ENCODE measurements at regions not wholly inside any gene's neighbourhood (a gene's known extent, or its start where the extent isn't known, plus 50 kb on each side); places are given as distances from the start of the nearest gene placed in this dataset.

DNA sequence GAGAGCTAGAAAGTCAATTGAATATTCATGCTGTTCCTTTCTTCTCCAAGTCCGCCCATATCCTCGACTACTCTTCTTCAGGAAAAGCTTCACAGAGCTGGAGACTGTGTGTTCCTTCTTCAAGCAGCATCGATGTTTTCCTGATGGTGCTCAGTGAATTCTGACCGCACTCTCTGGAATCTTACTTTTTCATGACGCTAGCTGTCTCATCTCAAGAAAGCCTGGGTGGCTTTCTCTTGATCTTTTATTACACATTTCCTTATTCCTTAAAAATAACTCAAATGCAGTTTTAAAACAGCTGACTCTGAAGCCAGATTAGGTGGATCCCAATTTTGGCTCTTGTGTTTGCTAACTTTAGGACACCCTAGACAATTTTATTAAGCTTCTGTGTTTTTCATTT, 1245.1 kb upstream of the LRRTM1 start:
- DNase-seq (ENCODE audit: low read depth): peak; percentile 56

GRCh38 chr2:81545626-81546025, 1241.1 kb upstream of the LRRTM1 start:
- DNase-seq (ENCODE audit: low read depth): peak; percentile 63

DNA sequence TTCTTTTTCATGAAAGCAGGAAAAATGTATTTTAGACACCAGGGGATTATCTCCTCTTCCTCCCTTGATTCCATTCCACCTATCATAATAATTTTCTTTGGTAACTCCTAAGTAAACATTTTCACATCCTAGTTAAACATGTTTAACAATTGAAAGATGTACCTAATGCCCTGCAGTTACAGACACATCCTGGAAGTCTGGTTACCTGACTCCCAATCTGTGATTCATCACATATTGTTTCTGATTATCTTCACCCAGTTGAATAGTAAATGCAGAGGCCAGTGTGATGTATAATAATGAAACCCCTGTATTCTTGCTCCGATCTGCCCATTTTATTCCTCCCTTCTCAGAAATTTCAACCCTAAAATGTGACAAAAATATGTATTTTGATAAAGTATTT, 1237.6 kb upstream of the LRRTM1 start:
- peak; percentile 25 for DNase-seq (ENCODE audit: low read depth)

GRCh38 chr2:81529944-81530343, 1225.4 kb upstream of the LRRTM1 start:
- DNase-seq (ENCODE audit: low read depth): no peak

- DNase-seq (ENCODE audit: low read depth): no peak
These were observed 1224.4 kb upstream of the LRRTM1 start for GRCh38 chr2:81528852-81529480.

GRCh38 chr2:81523344-81523743, 1218.8 kb upstream of the LRRTM1 start:
- DNase-seq (ENCODE audit: low read depth): no peak

DNA sequence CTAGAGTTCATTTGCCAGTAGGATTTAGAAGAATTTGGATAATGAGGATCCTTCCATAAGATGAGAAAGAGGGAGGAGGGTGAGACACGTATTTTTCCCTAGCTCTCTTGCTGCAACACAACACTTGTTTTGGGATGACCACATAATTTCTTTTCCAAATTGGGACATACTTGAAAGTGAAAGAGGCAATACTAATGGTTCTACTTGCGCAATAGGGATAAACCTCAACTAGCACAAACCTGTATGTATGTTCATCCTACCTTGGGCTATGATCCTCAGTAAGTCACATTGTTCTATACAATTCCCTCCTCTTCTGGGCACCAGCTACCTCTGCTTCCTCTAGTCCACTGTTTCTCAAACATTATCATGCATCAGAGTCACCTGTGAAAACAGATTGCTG, 1208.8 kb upstream of the LRRTM1 start:
- DNase-seq (ENCODE audit: low read depth): no peak

- no peak for DNase-seq (ENCODE audit: low read depth)
These were observed 1201.0 kb upstream of the LRRTM1 start for GRCh38 chr2:81505586-81505985.

- no peak for DNase-seq (ENCODE audit: low read depth)
These were observed 1191.0 kb upstream of the LRRTM1 start for GRCh38 chr2:81495556-81495955.

DNA sequence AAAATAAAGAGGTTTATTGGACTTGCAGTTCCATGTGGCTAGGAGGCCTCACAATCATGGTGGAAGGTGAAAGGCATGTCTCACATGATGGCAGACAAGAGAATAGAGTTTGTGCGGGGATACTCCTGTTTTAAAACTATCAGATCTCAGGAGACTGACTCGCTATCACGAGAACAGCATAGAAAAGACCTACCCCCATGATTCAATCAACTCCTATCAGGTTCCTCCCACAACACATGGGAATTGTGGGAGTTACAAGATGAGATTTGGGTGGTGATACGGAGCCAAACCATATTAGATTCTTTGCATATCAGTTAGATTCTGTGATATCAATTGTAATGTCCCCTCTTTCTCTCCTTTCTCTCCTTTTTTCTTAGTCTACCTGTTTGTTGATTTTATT, 1178.7 kb upstream of the LRRTM1 start:
- DNase-seq (ENCODE audit: low read depth): no peak

GRCh38 chr2:81481994-81482368, 1177.4 kb upstream of the LRRTM1 start:
- DNase-seq (ENCODE audit: low read depth): no peak

- no peak for DNase-seq (ENCODE audit: low read depth)
These were observed 1176.9 kb upstream of the LRRTM1 start for GRCh38 chr2:81481242-81481993.

- no peak for DNase-seq (ENCODE audit: low read depth)
These were observed 1162.5 kb upstream of the LRRTM1 start for GRCh38 chr2:81467096-81467495.

GRCh38 chr2:81462420-81462819, 1157.9 kb upstream of the LRRTM1 start:
- no peak for DNase-seq (ENCODE audit: low read depth)

GRCh38 chr2:81445176-81445575, 1140.6 kb upstream of the LRRTM1 start:
- DNase-seq (ENCODE audit: low read depth): no peak

GRCh38 chr2:81437456-81438000, 1133.0 kb upstream of the LRRTM1 start:
- DNase-seq (ENCODE audit: low read depth): no peak

GRCh38 chr2:81436256-81436655, 1131.7 kb upstream of the LRRTM1 start:
- DNase-seq (ENCODE audit: low read depth): peak; percentile 42

- DNase-seq (ENCODE audit: low read depth): peak; percentile 72
These were observed 1108.1 kb upstream of the LRRTM1 start for GRCh38 chr2:81412681-81413080.

- no peak for DNase-seq (ENCODE audit: low read depth)
These were observed 1099.0 kb upstream of the LRRTM1 start for GRCh38 chr2:81403508-81403907.

DNA sequence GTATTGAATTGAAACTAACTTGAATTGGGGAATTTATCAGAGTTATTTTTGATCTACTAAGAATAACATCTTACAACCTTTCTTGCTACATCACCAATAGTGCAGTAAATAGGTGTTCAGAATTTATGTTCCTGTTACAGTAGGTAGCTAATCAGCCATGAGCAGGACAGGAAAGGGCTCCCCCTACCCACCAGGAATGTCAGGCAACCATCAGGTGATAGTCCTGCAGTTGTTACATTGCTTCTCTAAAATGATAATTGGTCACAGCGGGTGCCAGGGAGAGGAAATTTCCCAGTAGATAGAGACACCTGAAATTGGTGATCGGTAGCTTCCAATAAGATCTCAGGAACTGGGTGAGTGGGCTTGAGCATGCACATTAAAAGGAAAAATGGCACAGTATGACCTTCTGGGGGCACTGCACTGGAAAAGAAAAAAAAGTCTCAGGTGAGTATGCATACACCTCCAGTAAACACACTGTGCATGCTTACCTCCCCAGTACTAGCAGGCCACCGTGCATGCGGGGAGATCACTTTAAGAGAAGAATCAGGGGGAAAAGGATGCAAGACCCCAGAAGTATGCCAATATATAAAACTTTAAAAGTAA, 1092.0 kb upstream of the LRRTM1 start:
- no peak for DNase-seq (ENCODE audit: low read depth)

- DNase-seq (ENCODE audit: low read depth): no peak
These were observed 1091.2 kb upstream of the LRRTM1 start for GRCh38 chr2:81395746-81396145.

DNA sequence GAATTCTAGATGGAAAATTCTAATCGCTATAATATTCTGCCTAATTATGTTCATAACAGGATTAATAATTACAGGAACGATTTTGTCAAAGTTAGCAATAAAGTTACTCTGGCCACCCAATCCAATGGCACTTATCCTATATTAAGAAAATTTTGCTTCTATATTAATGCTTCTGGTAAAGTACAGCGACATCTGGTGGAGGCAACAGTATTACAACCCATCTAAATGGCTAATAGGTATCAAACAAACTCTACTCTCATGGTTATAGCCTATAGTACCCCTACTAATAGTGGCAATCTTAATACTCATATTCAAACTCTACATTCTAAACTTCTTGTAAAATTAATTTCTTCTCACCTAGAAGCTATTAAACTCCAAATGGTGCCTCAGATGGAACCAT, 1084.7 kb upstream of the LRRTM1 start:
- peak; percentile 15 for DNase-seq (ENCODE audit: low read depth)

- no peak for DNase-seq (ENCODE audit: low read depth)
These were observed 1059.2 kb upstream of the LRRTM1 start for GRCh38 chr2:81363800-81364199.
